PFSK-1 (cell line): ENCODE measurements at regions not wholly inside any gene's neighbourhood (a gene's known extent, or its start where the extent isn't known, plus 50 kb on each side); places are given as distances from the start of the nearest gene placed in this dataset.

Experiments used
- POLR2AphosphoS5 ChIP-seq: IDR thresholded peaks from 2 replicates; pipeline ENCODE4 v1.6.1; 2012; ENCODE audit warnings: low read depth, mild to moderate bottlenecking, control low read depth, low read length, moderate library complexity
- SIN3A ChIP-seq: IDR thresholded peaks from 2 replicates; pipeline ENCODE4 v1.6.1; 2012; ENCODE audit warnings: mild to moderate bottlenecking, low read length, moderate library complexity, borderline replicate concordance; ENCODE audit not compliant: insufficient read depth
- TAF1 ChIP-seq: IDR thresholded peaks from 2 replicates; pipeline ENCODE4 v1.6.1; 2012; ENCODE audit warnings: low read length, control low read depth, borderline replicate concordance; ENCODE audit not compliant: insufficient read depth
- TF ChIP-seq, protein P1 (sequence below), 2 experiments: IDR thresholded peaks; 2 replicates each; pipeline versions ENCODE4 v1.6.1 to v1.8.0; 2011 to 2012; ENCODE audit warnings: low read depth in 2 of 2, low read length in 2 of 2, control low read depth in 1 of 2, inconsistent platforms in 1 of 2, mild to moderate bottlenecking in 1 of 2, moderate library complexity in 1 of 2; ENCODE audit not compliant: insufficient read depth in 1 of 2

DNA sequence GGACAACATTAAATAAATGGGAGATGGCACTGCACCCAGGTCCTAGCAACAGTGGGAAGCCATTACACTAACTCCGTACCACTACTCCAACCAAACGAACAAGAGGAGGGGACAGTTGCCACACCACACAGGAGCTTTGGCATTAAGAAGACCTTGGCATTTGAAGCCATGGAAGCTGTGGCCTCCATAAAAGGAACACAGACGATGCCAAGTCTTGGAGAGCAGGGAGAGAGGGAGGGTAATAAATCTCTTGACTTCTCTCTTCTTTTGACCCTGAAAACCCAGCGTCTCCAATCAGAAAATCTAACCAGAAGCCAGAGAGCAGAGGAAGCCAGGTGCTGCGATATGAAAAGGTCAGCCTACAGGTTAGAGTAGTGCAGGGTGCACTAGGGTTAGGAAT is 338.8 kb upstream of the TMEM132C start:
- no peak for TF ChIP-seq SIN3A
- TF ChIP-seq, protein P1, sequence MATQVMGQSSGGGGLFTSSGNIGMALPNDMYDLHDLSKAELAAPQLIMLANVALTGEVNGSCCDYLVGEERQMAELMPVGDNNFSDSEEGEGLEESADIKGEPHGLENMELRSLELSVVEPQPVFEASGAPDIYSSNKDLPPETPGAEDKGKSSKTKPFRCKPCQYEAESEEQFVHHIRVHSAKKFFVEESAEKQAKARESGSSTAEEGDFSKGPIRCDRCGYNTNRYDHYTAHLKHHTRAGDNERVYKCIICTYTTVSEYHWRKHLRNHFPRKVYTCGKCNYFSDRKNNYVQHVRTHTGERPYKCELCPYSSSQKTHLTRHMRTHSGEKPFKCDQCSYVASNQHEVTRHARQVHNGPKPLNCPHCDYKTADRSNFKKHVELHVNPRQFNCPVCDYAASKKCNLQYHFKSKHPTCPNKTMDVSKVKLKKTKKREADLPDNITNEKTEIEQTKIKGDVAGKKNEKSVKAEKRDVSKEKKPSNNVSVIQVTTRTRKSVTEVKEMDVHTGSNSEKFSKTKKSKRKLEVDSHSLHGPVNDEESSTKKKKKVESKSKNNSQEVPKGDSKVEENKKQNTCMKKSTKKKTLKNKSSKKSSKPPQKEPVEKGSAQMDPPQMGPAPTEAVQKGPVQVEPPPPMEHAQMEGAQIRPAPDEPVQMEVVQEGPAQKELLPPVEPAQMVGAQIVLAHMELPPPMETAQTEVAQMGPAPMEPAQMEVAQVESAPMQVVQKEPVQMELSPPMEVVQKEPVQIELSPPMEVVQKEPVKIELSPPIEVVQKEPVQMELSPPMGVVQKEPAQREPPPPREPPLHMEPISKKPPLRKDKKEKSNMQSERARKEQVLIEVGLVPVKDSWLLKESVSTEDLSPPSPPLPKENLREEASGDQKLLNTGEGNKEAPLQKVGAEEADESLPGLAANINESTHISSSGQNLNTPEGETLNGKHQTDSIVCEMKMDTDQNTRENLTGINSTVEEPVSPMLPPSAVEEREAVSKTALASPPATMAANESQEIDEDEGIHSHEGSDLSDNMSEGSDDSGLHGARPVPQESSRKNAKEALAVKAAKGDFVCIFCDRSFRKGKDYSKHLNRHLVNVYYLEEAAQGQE (IDR thresholded peaks at IDR 0.05; ENCODE audit: insufficient read depth in 1 of 2, low read depth in 2 of 2, low read length in 2 of 2) = no peak
- TF ChIP-seq POLR2AphosphoS5 = no peak
- no peak for TF ChIP-seq TAF1
